ENCODE measurements at regions not wholly inside any gene's neighbourhood (a gene's known extent, or its start where the extent isn't known, plus 50 kb on each side); places are given as distances from the start of the nearest gene placed in this dataset.
A peak's percentile ranks its signal among the peaks of the same experiment; 100 is the strongest.

- Histone ChIP-seq H3K4me1 (ENCODE audit: insufficient read depth, low read length) (peaks cover 4% of the 10 kb centered on the region), H3K36me3 (ENCODE audit: insufficient read depth, low read length) (no peaks in the 10 kb centered on the region), H3K9me3 (ENCODE audit: insufficient read depth, low read depth, low read length) (peaks cover under 1% of the 10 kb centered on the region), H2AFZ (ENCODE audit: low read depth, low read length) (no peak overlapping the region), H3K9ac (ENCODE audit: low read length) (no peak overlapping the region), H3K27me3 (ENCODE audit: insufficient read depth, low read length) (no peaks in the 10 kb centered on the region), H3K79me2 (ENCODE audit: insufficient read depth, low read length) (no peaks in the 10 kb centered on the region), H4K20me1 (ENCODE audit: insufficient read depth, low read length) (no peaks in the 10 kb centered on the region), H3K4me3 (ENCODE audit: insufficient read depth, low read depth, low read length) (no peak overlapping the region), H3K27ac (ENCODE audit: low read depth, low read length) (no peak overlapping the region), H3K4me2 (ENCODE audit: low read length) (no peak overlapping the region)
- peaks cover 2% of the 10 kb centered on the region for H3K9me3 Mint-ChIP-seq (ENCODE audit: unreplicated experiment)
- peaks cover 2% of the 10 kb centered on the region for H3K4me1 Mint-ChIP-seq (ENCODE audit: low read depth, unreplicated experiment)
- DNase-seq (ENCODE audit: low read depth) (peak; percentile 43), FAIRE-seq (peak; percentile 52)
- no peaks in the 10 kb centered on the region for H3K27me3 Mint-ChIP-seq (ENCODE audit: low read depth, unreplicated experiment)
- TF ChIP-seq EZH2 (IDR thresholded peaks at IDR 0.05; ENCODE audit: insufficient read depth, low read length), result no peak
- TF ChIP-seq, protein P1, sequence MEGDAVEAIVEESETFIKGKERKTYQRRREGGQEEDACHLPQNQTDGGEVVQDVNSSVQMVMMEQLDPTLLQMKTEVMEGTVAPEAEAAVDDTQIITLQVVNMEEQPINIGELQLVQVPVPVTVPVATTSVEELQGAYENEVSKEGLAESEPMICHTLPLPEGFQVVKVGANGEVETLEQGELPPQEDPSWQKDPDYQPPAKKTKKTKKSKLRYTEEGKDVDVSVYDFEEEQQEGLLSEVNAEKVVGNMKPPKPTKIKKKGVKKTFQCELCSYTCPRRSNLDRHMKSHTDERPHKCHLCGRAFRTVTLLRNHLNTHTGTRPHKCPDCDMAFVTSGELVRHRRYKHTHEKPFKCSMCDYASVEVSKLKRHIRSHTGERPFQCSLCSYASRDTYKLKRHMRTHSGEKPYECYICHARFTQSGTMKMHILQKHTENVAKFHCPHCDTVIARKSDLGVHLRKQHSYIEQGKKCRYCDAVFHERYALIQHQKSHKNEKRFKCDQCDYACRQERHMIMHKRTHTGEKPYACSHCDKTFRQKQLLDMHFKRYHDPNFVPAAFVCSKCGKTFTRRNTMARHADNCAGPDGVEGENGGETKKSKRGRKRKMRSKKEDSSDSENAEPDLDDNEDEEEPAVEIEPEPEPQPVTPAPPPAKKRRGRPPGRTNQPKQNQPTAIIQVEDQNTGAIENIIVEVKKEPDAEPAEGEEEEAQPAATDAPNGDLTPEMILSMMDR (IDR thresholded peaks at IDR 0.05; ENCODE audit: insufficient read depth, low read depth, low read length), result no peak
- H3K4me3 Mint-ChIP-seq (ENCODE audit: unreplicated experiment), result no peak overlapping the region
- H3K36me3 Mint-ChIP-seq (ENCODE audit: low read depth, unreplicated experiment), result no peaks in the 10 kb centered on the region
- H3K27ac Mint-ChIP-seq (ENCODE audit: unreplicated experiment), result no peak overlapping the region
Observed at GRCh38 chr7:42672339-42672999, 239.4 kb downstream of the C7orf25 start.

DNA sequence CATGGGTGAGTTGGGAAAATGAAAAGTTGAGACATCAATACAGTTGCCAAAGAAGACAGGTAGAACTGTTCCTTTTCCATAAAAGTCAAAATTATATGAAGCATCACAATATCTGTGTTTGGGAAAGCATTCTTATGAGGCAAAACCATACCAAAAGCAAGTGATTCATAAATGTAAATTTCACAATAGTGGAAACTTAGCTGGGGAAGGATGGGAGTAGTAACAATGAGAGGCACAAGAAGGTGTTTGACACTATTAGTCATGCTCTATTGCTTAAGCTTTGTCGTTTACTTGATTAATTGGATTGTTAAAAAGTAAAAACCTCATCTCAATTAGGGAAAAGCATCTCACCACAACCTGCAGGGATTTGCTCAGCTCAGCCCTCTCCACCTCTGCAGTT is 240.2 kb downstream of the C7orf25 start:
- H3K4me3 Mint-ChIP-seq (ENCODE audit: unreplicated experiment), result no peak overlapping the region
- Histone ChIP-seq H3K4me2 (ENCODE audit: low read length) (no peak overlapping the region), H3K4me3 (ENCODE audit: insufficient read depth, low read depth, low read length) (no peak overlapping the region), H3K9ac (ENCODE audit: low read length) (no peak overlapping the region), H3K4me1 (ENCODE audit: insufficient read depth, low read length) (no peaks in the 10 kb centered on the region), H3K36me3 (ENCODE audit: insufficient read depth, low read length) (no peaks in the 10 kb centered on the region), H3K27me3 (ENCODE audit: insufficient read depth, low read length) (no peaks in the 10 kb centered on the region), H4K20me1 (ENCODE audit: insufficient read depth, low read length) (no peaks in the 10 kb centered on the region), H3K79me2 (ENCODE audit: insufficient read depth, low read length) (no peaks in the 10 kb centered on the region), H3K9me3 (ENCODE audit: insufficient read depth, low read depth, low read length) (peaks cover 4% of the 10 kb centered on the region), H3K27ac (ENCODE audit: low read depth, low read length) (no peak overlapping the region), H2AFZ (ENCODE audit: low read depth, low read length) (no peak overlapping the region)
- no peak overlapping the region for H3K27ac Mint-ChIP-seq (ENCODE audit: unreplicated experiment)
- no peaks in the 10 kb centered on the region for H3K27me3 Mint-ChIP-seq (ENCODE audit: low read depth, unreplicated experiment)
- no peak for TF ChIP-seq EZH2 (IDR thresholded peaks at IDR 0.05; ENCODE audit: insufficient read depth, low read length)
- TF ChIP-seq, protein P1 (IDR thresholded peaks at IDR 0.05; ENCODE audit: insufficient read depth, low read depth, low read length), result no peak
- H3K4me1 Mint-ChIP-seq (ENCODE audit: low read depth, unreplicated experiment), result peaks cover 2% of the 10 kb centered on the region
- no peaks in the 10 kb centered on the region for H3K36me3 Mint-ChIP-seq (ENCODE audit: low read depth, unreplicated experiment)
- DNase-seq (ENCODE audit: low read depth) (peak; percentile 73), FAIRE-seq (no peak)
- H3K9me3 Mint-ChIP-seq (ENCODE audit: unreplicated experiment), result peaks cover 4% of the 10 kb centered on the region

DNA sequence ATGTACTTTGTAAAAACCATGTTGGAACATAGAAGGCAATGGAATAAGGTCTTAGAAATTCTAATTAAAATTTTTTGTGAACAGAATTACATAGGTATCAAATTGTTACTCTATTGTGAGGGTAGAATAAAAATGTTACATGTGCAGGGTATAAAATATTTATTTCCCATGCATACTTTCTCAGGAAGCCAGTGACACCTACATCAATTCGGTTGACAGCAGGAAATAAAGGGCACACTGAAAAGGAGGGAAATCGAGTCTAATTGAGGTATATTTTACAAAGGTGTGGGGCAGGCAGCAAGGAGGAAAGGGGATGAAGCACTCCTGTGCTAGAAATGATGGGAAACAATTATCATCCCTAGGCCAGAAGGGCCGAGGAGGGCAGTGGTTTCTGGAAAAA is 244.9 kb downstream of the C7orf25 start:
- Mint-ChIP-seq H3K4me1 (ENCODE audit: low read depth, unreplicated experiment) (no peaks in the 10 kb centered on the region), H3K27ac (ENCODE audit: unreplicated experiment) (no peak overlapping the region), H3K9me3 (ENCODE audit: unreplicated experiment) (peaks cover 6% of the 10 kb centered on the region), H3K4me3 (ENCODE audit: unreplicated experiment) (no peak overlapping the region), H3K36me3 (ENCODE audit: low read depth, unreplicated experiment) (no peaks in the 10 kb centered on the region), H3K27me3 (ENCODE audit: low read depth, unreplicated experiment) (no peaks in the 10 kb centered on the region)
- Histone ChIP-seq H3K4me1 (ENCODE audit: insufficient read depth, low read length) (no peaks in the 10 kb centered on the region), H3K27me3 (ENCODE audit: insufficient read depth, low read length) (no peaks in the 10 kb centered on the region), H3K9me3 (ENCODE audit: insufficient read depth, low read depth, low read length) (peaks cover 6% of the 10 kb centered on the region), H4K20me1 (ENCODE audit: insufficient read depth, low read length) (no peaks in the 10 kb centered on the region), H3K4me3 (ENCODE audit: insufficient read depth, low read depth, low read length) (no peak overlapping the region), H3K27ac (ENCODE audit: low read depth, low read length) (no peak overlapping the region), H3K36me3 (ENCODE audit: insufficient read depth, low read length) (no peaks in the 10 kb centered on the region), H3K9ac (ENCODE audit: low read length) (no peak overlapping the region), H3K4me2 (ENCODE audit: low read length) (no peak overlapping the region), H3K79me2 (ENCODE audit: insufficient read depth, low read length) (no peaks in the 10 kb centered on the region), H2AFZ (ENCODE audit: low read depth, low read length) (no peak overlapping the region)
- DNase-seq (ENCODE audit: low read depth), result no peak
- FAIRE-seq, result no peak
- TF ChIP-seq, protein P1 (IDR thresholded peaks at IDR 0.05; ENCODE audit: insufficient read depth, low read depth, low read length), result no peak
- TF ChIP-seq EZH2 (IDR thresholded peaks at IDR 0.05; ENCODE audit: insufficient read depth, low read length), result no peak

Measured in astrocyte (in vitro differentiated cells and primary cell).